Right lobe of liver (tissue), 4 donors: ENCODE measurements at regions not wholly inside any gene's neighbourhood (a gene's known extent, or its start where the extent isn't known, plus 50 kb on each side); places are given as distances from the start of the nearest gene placed in this dataset.
"Not testable (repeated sequence)": the region's sequence is repeated elsewhere in the genome, so short reads cannot be mapped to it uniquely, and the experiment has no call there.

Source experiments
- POLR2A ChIP-seq: fragments of 450-650 bp; IDR thresholded peaks from one replicate; pipeline ENCODE4 v1.6.1; 2017; ENCODE audit warnings: antibody characterized with exemption, mild to moderate bottlenecking
- TF ChIP-seq, protein P1 (sequence below), 4 donors: fragments of 200-600 bp in 3 of 4; fragments of 450-650 bp in 1 of 4; IDR thresholded peaks; one replicate each; pipeline versions ENCODE4 v1.5.1 to v1.8.0; 2016 to 2022; ENCODE audit warnings: antibody characterized with exemption in 4 of 4, mild to moderate bottlenecking in 2 of 4
- donor health status: DM: no; HTN: no; CAD: no.
- donor health status: DM: no; HTN: no; CAD: no.
- donor health status: DM: no; HTN: yes; CAD: no.

DNA sequence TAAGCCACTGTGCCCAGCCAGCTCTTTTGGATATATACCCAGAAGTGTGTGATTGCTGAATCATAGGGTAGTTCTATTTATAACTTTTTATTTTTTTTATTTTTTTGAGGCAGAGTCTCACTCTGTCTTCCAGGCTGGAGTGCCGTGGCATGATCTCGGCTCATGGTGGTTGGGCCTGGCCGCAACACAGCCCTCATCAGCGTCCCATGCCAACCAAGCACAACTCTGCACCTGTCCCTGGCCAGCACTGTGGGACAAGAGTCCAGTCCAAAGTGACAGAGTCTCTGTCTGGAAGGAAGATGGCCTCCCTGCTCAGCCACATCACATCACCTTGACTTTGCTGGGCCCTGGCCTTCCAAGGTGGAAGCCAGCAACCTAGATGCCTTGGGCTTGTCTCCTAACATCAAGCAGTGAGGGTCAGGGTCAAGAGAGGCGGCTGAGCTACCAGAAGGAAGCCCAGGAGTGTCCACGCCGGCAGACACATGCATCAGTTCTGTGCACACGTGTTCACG, 60.2 kb upstream of the METTL9 start:
- TF ChIP-seq, protein P1, sequence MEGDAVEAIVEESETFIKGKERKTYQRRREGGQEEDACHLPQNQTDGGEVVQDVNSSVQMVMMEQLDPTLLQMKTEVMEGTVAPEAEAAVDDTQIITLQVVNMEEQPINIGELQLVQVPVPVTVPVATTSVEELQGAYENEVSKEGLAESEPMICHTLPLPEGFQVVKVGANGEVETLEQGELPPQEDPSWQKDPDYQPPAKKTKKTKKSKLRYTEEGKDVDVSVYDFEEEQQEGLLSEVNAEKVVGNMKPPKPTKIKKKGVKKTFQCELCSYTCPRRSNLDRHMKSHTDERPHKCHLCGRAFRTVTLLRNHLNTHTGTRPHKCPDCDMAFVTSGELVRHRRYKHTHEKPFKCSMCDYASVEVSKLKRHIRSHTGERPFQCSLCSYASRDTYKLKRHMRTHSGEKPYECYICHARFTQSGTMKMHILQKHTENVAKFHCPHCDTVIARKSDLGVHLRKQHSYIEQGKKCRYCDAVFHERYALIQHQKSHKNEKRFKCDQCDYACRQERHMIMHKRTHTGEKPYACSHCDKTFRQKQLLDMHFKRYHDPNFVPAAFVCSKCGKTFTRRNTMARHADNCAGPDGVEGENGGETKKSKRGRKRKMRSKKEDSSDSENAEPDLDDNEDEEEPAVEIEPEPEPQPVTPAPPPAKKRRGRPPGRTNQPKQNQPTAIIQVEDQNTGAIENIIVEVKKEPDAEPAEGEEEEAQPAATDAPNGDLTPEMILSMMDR (IDR thresholded peaks at IDR 0.05) = not testable (repeated sequence)
- TF ChIP-seq POLR2A = not testable (repeated sequence)
